GM19025 (cell line): ENCODE measurements at regions not wholly inside any gene's neighbourhood (a gene's known extent, or its start where the extent isn't known, plus 50 kb on each side); places are given as distances from the start of the nearest gene placed in this dataset.

Experiments used
- ATAC-seq: cut with Tn5 transposase; IDR thresholded peaks from one replicate; pipeline ENCODE4 v1.9.1; 2021; ENCODE audit warnings: mild to moderate bottlenecking, low read depth, moderate library complexity; ENCODE audit not compliant: unreplicated experiment

DNA sequence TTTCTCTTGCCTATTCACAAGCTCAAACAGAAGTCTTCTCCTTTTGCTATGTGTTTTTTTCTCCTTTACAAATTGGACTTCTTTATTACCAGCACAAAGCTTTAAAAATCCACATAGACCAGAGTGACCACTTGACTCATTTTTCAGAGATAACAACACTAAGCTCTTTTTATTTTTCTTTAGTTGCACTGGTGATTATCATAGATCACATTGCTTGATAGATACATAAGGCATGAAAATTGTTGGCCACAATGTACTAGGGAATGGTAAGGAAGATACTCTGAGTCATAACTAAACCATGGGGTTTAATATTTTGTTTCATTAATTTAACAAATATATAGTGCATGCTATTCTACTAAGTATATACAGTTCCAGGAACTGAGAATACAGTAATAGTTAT is 159.0 kb downstream of the GASK1B start:
- ATAC-seq, result no peak

DNA sequence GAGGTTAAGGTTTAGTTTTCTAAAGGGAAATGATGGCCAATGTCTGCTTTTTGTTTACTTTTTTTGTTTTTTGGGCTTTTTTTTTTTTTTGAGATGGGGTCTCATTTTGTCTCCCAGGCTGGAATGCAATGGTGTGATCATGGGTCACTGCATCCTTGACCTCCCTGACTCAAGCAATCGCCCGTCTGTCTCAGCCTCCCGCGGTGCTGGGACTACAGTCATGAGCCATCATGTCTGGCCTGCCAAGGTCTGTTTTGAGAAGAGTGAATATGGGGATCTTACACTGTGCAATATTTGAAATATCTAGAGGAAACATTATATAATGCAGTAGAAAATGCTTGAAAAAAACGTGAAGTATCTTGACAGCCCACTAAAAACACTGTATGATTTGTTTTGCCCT is 162.5 kb downstream of the GASK1B start:
- ATAC-seq, result no peak

DNA sequence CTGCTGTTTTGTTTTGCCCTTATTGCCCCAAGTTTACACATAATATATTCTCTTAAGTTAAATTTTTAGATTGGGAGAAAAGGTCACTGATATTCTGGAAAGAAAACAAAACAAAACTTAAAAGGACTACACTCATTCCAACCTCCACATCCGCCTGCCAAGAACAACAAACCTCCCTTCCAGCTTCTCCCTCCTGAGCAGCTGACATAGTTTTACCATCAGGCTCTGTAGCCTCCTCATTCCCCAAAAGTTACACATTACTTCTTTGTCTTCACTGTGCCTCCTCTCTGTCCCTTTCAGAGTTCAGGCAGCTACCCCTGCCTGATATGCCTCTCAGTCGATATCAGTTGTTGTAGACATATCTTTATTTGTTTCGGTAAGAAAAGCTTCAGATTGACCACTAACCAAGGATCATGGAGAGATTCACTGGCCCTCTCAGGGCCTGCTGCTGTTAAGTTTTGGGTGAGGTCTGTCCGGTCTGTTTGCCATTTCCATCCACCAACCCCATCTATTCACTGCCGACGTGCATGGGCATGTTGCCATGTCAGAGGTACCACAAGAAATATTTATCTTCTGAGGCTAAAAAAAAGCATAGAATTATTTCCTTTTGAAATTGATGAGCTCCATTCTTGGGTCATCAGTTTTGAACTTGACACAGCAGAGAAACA is 164.1 kb downstream of the GASK1B start:
- no peak for ATAC-seq

DNA sequence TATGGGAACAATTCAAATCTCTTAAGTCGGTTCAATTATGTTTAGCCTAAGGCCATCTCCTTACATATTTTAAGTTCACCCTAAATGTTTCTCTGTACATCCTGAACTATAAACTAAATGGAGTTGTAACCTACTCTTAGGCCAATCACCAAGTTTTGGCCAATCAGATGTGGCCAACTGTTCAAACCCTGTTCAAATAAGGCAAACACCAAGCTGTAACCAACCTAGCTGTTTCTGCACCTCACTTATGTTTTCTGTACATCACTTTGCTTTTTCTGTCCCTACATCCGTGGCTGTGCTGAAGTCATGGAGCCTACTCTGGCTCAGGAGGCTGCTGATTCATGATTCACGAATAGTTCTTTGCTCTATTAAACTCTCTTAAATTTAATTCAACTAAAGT is 165.3 kb downstream of the GASK1B start:
- ATAC-seq, result no peak

DNA sequence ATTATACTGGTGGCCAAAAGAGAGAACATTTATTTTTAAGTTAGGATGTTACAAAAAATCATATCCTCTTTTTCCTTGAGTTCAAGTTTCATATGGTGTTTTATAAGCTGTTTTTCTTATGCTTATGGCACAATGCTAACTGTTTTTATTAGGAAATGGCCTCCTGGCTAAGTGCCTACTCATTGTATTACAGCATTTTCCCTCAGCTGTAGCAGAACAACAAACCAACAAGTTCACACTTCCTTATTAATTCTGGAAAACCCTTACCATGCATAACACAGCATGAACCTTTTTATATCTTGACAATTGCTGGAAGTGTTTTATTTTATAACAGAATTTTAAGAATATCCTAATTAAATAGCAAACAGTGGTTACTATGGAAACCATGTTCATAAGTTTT is 165.8 kb downstream of the GASK1B start:
- ATAC-seq, result no peak

DNA sequence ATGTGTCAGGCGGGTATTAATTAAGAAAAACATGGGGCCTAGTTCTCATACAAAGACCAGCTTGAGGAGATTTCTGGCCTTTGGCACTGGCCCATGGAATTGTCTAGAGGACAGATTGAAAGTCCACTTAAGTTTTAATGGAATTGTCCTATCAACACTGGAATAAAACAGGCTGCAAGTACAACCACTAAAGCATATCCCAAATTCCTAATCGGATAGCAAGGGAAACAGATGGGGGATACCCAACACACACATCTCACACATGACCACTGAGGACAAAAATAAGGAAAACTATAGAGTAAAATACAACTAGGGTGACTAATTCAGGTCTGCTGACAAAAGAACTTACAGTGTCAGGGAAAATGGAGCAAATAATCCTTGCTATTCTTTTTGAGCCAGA is 167.8 kb downstream of the GASK1B start:
- no peak for ATAC-seq

DNA sequence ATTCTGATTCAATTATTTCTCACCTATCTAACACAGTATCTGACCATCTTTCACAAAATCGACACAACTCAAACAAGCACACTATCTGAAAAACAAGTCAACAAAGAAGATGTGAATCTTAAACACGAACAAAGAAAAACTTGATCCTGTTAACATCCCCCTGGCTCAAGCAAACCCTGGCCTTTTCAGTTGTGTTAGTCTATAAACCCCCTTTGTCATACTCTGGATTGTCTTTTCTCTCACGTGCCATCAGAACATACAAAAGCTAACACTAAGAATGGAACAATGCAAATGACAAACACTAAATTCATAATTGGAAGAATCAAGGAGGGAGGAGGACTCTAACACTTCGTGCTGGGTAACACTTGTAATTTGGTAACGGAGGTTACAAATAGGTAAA is 168.7 kb downstream of the GASK1B start:
- no peak for ATAC-seq

DNA sequence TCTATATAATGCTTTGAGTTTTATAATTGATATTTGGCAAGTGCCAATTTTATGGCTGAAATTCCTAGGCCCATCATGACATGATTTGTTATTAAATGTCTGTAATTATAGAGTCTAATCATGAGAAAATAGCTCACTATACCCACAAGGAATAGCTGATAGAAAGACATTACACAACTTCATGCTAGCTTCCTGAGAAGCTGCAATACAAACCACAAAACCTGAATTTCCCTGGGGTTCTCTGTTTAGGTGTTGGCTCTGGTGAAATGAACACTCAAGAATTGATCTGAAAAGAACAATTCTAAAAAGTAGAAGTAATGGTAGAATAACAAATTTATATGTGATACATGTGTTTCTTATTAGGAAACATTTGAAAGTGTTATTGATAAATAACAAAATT is 169.6 kb downstream of the GASK1B start:
- ATAC-seq, result no peak

DNA sequence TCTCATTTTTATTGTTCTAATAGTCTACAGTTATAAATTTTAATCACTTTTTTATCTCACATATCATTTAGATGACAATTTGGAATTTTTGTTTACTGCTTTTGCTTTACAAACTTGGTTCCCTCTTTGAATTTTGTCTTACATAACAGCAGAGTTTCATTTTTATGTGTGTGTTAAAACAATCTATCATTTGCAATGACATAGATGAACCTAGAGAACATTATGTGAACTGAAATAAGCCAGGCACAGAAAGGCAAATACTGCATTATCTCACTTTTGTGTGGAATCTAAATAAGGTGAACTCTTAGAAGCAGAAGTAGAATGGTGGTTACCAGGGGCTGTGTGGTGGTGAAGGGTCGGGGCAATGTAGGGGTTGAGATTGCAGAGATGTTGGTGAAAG is 170.7 kb downstream of the GASK1B start:
- no peak for ATAC-seq

DNA sequence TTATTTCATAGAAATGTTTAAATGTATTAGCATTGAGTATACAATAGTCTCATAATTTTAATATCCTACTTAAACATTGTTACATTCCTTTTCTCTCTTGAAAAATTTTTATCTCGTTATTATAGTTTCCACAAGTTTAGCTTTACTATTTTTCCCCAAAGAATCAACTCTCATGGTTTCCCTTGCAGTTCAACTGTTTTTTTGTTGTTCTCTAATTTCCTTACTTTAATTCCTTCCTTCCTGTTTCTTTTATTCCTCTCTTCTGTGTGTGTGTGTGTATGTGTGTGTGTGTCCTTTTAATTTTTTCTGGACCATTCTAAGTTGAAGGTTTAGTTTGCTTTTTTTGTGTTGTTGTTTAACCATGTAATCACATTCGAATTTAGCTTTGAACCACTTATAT is 171.1 kb downstream of the GASK1B start:
- no peak for ATAC-seq

DNA sequence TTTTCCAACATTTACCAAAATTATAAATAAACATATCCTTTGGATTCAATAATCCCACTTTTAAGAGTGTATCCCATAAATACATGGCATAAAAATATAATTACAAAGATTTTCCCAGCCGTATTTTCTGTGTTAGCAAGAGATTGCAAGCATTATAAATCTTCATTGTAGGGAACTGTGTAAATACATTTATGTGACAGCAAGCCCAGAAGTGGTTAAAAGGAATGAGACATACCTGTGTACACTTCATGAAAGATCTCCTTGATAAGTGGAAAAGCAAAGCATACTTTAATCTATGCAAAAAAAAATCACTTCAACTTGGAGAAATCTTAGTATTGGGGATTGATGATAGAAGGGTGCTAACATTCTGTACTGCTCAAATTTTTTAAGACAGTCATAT is 173.1 kb downstream of the GASK1B start:
- no peak for ATAC-seq

DNA sequence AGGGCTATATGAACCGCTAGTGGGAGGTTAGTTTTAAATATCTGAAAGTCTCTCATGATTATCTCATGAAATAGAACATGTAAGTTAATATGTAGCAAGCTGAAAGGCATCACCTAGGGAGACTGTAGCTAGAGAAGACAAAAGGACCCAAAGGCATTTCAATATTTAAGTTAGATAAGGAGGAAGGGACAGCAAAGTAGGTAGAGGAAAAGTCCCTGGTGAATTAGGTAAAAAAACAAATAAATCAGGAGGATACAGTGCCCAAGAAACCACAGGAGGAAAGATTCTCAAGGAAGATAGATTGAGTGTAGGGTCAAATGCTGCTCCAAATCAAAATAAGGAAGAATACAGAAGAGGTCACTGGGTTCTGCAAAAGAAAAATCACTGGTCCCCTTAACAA is 175.5 kb downstream of the GASK1B start:
- no peak for ATAC-seq

DNA sequence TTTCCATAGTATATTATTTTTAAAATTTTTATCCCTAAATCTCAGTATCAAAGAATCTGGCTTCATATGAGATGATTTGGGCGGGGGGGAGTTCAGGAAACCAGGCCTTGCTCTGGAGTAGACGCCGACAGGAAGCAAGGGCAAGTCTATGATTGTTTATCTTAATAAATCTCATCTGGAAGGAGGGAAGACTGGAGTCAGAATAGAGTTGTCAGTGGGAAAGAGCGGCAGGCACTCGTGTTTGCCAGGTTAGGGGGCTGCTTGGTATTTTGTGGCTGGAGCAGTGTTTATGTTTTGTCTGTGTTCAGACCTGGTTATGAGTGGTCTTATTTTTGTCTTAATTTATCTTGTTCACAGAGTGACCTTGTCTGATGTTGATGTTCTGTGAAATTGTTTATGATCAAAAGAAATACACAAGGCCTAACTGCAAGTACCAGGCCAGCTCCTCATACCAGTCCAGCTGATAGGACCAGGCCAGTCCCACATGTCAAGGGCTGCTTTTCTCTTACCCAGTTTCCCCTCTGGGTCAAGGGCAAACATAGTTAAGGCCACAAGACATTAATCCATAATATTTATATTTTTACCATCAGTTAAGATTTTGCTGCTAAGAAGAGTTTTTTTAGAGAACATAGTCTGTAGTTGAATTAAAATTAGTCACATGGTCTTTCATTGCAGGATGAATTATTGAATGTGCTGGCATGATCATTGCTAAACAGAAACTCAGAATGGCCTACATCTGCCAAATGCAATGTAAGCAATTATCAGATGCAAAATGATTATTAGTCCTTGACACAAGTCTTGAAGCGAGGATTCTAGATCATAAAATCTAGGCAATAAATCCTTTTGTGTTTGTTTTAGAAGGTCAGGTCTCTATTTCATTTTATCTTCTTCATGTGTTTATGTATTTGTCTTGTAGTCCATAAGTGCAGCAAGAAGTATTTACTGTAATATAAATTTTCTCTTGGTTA is 176.5 kb downstream of the GASK1B start:
- no peak for ATAC-seq

DNA sequence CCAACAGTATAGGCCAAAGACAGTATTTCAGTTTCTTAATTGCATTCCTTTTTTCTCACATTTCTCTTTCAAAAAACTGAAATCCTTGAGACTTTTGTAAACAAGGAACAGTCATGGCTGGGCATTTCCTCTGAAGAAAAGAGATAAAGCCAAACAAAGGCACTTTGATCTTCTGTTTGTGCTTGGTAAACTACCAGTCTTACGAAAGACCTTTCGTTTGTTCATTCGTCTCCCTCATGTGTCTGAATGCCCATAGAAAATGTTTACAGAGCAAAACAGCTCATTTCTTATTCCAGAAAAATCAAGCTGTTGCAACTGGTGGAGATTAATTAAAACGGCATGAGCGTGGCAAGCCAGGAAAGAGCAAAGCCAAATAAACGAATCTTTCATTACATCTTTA is 178.0 kb downstream of the GASK1B start:
- no peak for ATAC-seq

DNA sequence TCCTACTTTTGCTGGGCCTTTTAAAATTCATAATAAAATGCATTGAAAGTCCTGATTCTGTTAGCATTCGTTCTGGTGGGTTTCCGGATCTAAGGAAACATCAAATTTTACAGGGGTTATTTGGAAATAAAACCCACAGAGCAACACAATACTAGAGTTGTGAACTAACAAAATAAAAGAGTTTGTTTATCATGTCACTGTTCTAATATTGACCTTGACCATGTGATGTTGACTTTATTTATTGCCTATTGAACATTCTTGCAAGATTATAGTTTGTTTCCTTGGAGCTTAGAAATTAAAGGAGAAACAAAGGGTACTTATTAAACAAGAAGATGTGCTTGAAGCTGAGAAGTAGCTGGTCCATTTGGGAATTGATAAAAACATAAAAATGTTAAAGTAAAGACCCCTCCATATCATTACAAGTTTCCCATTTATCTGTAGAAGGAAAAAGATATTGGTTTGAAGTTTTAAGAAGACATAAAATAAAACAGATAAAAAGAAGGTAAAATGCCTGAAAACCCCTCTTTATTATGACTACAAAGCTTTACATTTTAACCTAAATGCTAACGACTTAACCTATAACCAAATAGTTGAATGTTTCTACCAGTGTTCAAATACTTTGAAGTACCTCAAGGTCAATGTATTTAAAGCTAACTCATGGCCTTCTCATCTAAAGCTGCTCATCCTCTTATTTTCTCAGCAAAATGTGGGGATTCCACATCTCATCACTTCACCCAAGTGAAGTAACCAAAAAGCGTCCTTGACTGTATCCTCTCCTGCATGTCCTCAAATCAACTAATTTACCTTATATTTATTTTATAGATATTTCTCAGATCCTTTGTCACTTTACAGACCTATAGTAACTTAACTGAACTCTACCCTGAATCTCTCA is 179.6 kb downstream of the GASK1B start:
- ATAC-seq, result no peak

DNA sequence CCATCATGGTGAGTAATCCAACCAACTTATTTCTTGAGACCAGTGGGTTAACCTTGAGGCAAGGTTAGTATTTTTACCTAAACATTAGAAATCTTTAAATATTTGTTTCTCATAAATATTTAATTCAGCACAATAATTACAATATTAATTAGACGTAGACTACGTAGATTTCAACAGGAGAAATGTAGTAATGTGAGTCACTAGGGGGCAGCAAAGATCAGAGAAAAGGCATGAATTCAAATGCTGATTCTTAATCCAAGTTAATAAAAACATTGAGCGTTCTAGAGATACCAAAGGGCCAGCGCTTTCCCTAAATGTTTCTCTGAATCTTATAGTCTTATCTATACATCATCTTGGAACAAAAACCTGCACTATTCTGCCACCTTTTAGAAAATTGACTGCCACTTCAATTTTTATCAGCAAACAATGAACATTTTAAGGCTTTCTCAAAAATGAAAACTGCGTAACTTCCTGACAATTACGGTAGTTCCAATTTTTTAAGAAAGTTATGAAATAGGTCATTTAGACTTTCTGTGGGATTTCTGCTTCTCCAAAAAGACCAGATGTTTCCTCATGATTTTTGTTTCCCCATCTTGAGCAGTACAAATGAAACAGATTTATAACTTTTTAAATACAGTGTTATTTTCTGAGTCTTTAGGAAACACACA is 180.7 kb downstream of the GASK1B start:
- ATAC-seq, result no peak

DNA sequence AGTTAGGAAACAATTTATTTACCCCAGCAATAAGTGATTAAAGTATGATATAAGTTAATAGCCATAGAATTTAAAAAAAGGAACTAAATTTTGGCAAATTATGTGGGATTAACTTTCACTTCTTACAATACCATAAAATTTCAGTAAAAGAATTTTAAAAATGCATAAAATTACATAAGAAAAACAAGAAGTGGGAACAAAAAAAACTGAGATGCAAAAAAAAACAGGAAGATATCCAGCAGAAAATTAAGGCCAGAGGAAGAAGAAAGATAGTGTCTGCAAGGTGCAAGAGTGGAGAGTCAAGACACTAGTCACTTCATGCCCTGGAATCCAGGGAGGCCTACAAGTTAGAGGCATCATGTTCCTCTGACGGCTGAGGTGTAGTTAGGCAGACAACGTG is 184.2 kb downstream of the GASK1B start:
- no peak for ATAC-seq

DNA sequence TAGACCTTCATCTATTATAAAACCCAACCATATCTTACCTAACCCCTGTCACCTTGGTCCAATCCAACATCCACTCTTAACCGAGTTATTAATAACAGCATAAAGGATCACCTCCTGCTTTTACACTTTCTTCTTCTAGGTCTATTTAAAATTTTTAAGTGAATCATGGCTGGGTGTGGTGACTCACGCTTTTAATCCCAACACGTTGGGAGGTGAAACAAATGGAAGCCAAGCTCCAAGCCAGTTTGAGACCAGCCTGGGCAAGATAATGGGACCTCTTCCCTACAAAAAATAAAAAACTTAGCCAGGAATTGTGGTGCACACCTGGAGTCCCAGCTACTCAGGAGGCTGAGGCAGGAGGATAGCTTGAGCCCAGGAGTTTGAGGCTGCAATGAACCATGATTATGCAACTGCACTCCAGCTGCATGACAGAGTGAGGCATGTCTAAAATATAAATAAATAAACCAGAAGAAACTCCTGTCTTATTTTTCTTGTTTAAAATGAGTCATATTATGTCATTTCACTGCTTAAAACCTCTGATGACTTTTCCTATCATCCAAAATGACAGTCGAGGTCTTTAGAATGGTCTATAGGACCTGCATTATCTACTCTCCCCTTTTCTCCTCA is 188.4 kb downstream of the GASK1B start:
- ATAC-seq, result no peak

DNA sequence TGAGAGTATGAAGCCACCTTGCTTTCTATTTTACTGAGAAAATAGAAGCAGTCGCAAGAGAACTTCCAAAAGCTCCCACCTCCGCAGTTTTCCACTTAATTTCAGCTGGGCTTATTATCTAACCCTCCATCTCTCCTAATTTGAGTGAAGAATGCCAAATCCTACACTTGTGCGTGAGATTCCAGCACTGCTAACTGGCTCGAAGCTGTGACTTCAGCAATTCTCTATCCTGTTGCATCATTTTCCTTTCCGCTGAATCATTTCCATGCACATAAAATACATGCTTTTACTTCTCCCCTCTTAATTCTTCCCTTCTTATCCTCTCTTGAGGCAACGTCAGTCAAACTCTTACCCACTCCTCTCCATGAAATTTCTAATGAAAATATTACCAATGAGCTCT is 189.5 kb downstream of the GASK1B start:
- ATAC-seq, result no peak

DNA sequence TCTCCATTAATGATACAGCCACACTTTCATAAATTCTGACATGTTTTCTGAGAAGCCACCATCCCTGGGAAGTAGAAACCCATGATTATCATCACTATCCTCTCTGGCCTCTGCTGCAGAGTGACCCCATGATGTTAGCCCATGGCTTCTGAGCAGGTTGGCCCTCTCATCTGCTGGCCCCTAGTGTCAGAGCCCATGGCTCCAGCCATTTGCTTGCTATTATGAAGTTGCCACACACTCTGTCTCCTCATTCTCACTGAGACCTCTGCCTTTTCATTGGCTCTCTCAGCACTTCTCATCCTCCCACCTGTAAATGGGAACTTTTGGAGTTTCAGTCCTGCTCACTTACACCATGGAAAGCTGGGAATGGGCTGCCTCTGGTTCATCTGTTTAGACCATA is 192.7 kb downstream of the GASK1B start:
- ATAC-seq, result no peak
